ENCODE measurements at regions not wholly inside any gene's neighbourhood (a gene's known extent, or its start where the extent isn't known, plus 50 kb on each side); places are given as distances from the start of the nearest gene placed in this dataset.

- Histone ChIP-seq H3K4me1 (ENCODE audit: control insufficient read depth, extremely low read depth, insufficient read depth, low read length) (peaks cover 29% of the 10 kb centered on the region), H3K9me1 (ENCODE audit: control insufficient read depth, extremely low read depth, insufficient read depth, low read length) (no peaks in the 10 kb centered on the region), H3K27me3 (ENCODE audit: control insufficient read depth, extremely low read depth, insufficient read depth, low read length) (no peaks in the 10 kb centered on the region), H3K4me2 (ENCODE audit: control insufficient read depth, extremely low read depth, insufficient read depth, low read depth, low read length) (peak overlapping the region; percentile 86), H3K36me3 (ENCODE audit: control insufficient read depth in 2 of 2, extremely low read depth in 1 of 2, insufficient read depth in 2 of 2, low read length in 2 of 2) (no peaks in the 10 kb centered on the region), H3K79me2 (ENCODE audit: control insufficient read depth, insufficient read depth, low read length) (no peaks in the 10 kb centered on the region), H3K27ac (ENCODE audit: control insufficient read depth, insufficient read depth, low read length) (no peak overlapping the region), H4K20me1 (ENCODE audit: control insufficient read depth, extremely low read depth, insufficient read depth, low read length) (no peaks in the 10 kb centered on the region), H3K9me3 (ENCODE audit: control insufficient read depth, low read depth, low read length) (no peaks in the 10 kb centered on the region), H2AFZ (ENCODE audit: control insufficient read depth, low read length) (peak overlapping the region; percentile 68), H3K4me3 (ENCODE audit: control insufficient read depth in 2 of 3, extremely low read depth in 1 of 3, insufficient read depth in 2 of 3, low read depth in 1 of 3, low read length in 3 of 3) (no peak overlapping the region), H3K9ac (ENCODE audit: control insufficient read depth, extremely low read depth, insufficient read depth, low read length) (no peak overlapping the region)
- dilution Hi-C loops (cut with MboI; ENCODE audit: extremely low pct_ligation_motif_present, low sequenced_read_pairs) = no loop called here
- no peak for TF ChIP-seq EZH2 (IDR thresholded peaks at IDR 0.05; ENCODE audit: low read length)
- TF ChIP-seq CTCF (optimal IDR thresholded peaks at IDR 0.05 in 1 of 3, IDR thresholded peaks at IDR 0.05 in 1 of 3, conservative IDR thresholded peaks at IDR 0.05 in 1 of 3; ENCODE audit: extremely low read depth in 1 of 3, insufficient read depth in 2 of 3, low read length in 3 of 3) = no peak
- no peak for DNase-seq (ENCODE audit: low read depth, low spot score)
- FAIRE-seq = no peak
Measured at GRCh38 chr2:64228918-64229317, 84.7 kb upstream of the PELI1 start.

- Histone ChIP-seq H3K4me2 (ENCODE audit: control insufficient read depth, extremely low read depth, insufficient read depth, low read depth, low read length) (no peak overlapping the region), H3K4me3 (ENCODE audit: control insufficient read depth in 2 of 3, extremely low read depth in 1 of 3, insufficient read depth in 2 of 3, low read depth in 1 of 3, low read length in 3 of 3) (no peak overlapping the region), H3K36me3 (ENCODE audit: control insufficient read depth in 2 of 2, extremely low read depth in 1 of 2, insufficient read depth in 2 of 2, low read length in 2 of 2) (no peaks in the 10 kb centered on the region), H3K27ac (ENCODE audit: control insufficient read depth, insufficient read depth, low read length) (no peak overlapping the region), H3K9me3 (ENCODE audit: control insufficient read depth, low read depth, low read length) (no peaks in the 10 kb centered on the region), H3K4me1 (ENCODE audit: control insufficient read depth, extremely low read depth, insufficient read depth, low read length) (peaks cover 32% of the 10 kb centered on the region), H3K79me2 (ENCODE audit: control insufficient read depth, insufficient read depth, low read length) (no peaks in the 10 kb centered on the region), H4K20me1 (ENCODE audit: control insufficient read depth, extremely low read depth, insufficient read depth, low read length) (no peaks in the 10 kb centered on the region), H3K9ac (ENCODE audit: control insufficient read depth, extremely low read depth, insufficient read depth, low read length) (no peak overlapping the region), H3K9me1 (ENCODE audit: control insufficient read depth, extremely low read depth, insufficient read depth, low read length) (no peaks in the 10 kb centered on the region), H3K27me3 (ENCODE audit: control insufficient read depth, extremely low read depth, insufficient read depth, low read length) (no peaks in the 10 kb centered on the region), H2AFZ (ENCODE audit: control insufficient read depth, low read length) (no peak overlapping the region)
- dilution Hi-C loops (cut with MboI; ENCODE audit: extremely low pct_ligation_motif_present, low sequenced_read_pairs) = no loop called here
- no peak for FAIRE-seq
- TF ChIP-seq CTCF (optimal IDR thresholded peaks at IDR 0.05 in 1 of 3, IDR thresholded peaks at IDR 0.05 in 1 of 3, conservative IDR thresholded peaks at IDR 0.05 in 1 of 3; ENCODE audit: extremely low read depth in 1 of 3, insufficient read depth in 2 of 3, low read length in 3 of 3) = no peak
- no peak for DNase-seq (ENCODE audit: low read depth, low spot score)
Measured at GRCh38 chr2:64230540-64230939, 86.3 kb upstream of the PELI1 start.
